Neural cell (in vitro differentiated cells): ENCODE measurements at regions not wholly inside any gene's neighbourhood (a gene's known extent, or its start where the extent isn't known, plus 50 kb on each side); places are given as distances from the start of the nearest gene placed in this dataset.

Source experiments
- H2AFZ ChIP-seq: fragments of 200-600, 300-800 bp; sonication (generic), shearing (Covaris generic); 2 replicates; pipeline ENCODE4 v1.6.0; 2014; ENCODE audit warnings: low read depth, mild to moderate bottlenecking, antibody characterized with exemption, low read length, moderate library complexity
- H3F3A ChIP-seq: fragments of 200-600 bp; shearing (Covaris generic); 2 replicates; pipeline ENCODE4 v1.6.1; 2016; ENCODE audit warnings: mild to moderate bottlenecking, moderate library complexity, mixed read lengths, antibody characterized with exemption, low read length; ENCODE audit not compliant: insufficient read depth, poor library complexity, severe bottlenecking
- H3K27ac ChIP-seq: fragments of 200-600, 300-800 bp; sonication (generic), shearing (Covaris generic); 2 replicates; pipeline ENCODE4 v1.5.1; 2014; ENCODE audit warnings: mild to moderate bottlenecking, low read length, moderate library complexity
- H3K27me3 ChIP-seq: fragments of 300-800, 200-600 bp; sonication (generic), shearing (Covaris generic); 2 replicates; pipeline ENCODE4 v1.6.0; 2014; ENCODE audit warnings: mild to moderate bottlenecking, low read depth, low read length, moderate library complexity; ENCODE audit not compliant: insufficient read depth
- H3K36me3 ChIP-seq: fragments of 300-800, 200-600 bp; sonication (generic), shearing (Covaris generic); 2 replicates; pipeline ENCODE4 v1.5.1; 2014; ENCODE audit warnings: mild to moderate bottlenecking, antibody characterized with exemption, low read length, moderate library complexity; ENCODE audit not compliant: insufficient read depth
- H3K4me2 ChIP-seq: fragments of 300-800, 200-600 bp; sonication (generic), shearing (Covaris generic); 2 replicates; pipeline ENCODE4 v1.6.0; 2014; ENCODE audit warnings: mild to moderate bottlenecking, low read length
- H3K4me3 ChIP-seq: fragments of 300-800, 200-600 bp; sonication (generic), shearing (Covaris generic); 2 replicates; pipeline ENCODE4 v1.5.1; 2014; ENCODE audit warnings: mild to moderate bottlenecking, low read length, moderate library complexity
- H3K79me2 ChIP-seq: fragments of 200-600 bp; shearing (Covaris generic); replicated peaks from 2 replicates; pipeline ENCODE4 v1.6.0; 2014; ENCODE audit warnings: mild to moderate bottlenecking, low read length, moderate library complexity; ENCODE audit not compliant: insufficient read depth
- H3K9ac ChIP-seq: fragments of 300-800, 200-600 bp; sonication (generic), shearing (Covaris generic); 2 replicates; pipeline ENCODE4 v1.6.1; 2016; ENCODE audit warnings: mild to moderate bottlenecking, low read length, mixed read lengths
- H3K9me2 ChIP-seq: fragments of 200-600 bp; shearing (Covaris generic); 2 replicates; pipeline ENCODE4 v1.6.1; 2016; ENCODE audit warnings: mild to moderate bottlenecking, low read length, mixed read lengths; ENCODE audit not compliant: insufficient read depth
- H3K9me3 ChIP-seq: fragments of 200-600, 300-800 bp; sonication (generic), shearing (Covaris generic); 2 replicates; pipeline ENCODE4 v1.6.1; 2016; ENCODE audit warnings: mild to moderate bottlenecking, mixed run types, low read length, moderate library complexity, mixed read lengths
- H4K20me1 ChIP-seq: fragments of 200-600 bp; shearing (Covaris generic); 2 replicates; pipeline ENCODE4 v1.6.1; 2016; ENCODE audit warnings: mild to moderate bottlenecking, mixed run types; ENCODE audit not compliant: insufficient read depth
- EP300 ChIP-seq: fragments of 450-650 bp; conservative IDR thresholded peaks from 2 replicates; pipeline ENCODE4 v1.6.1; 2014; ENCODE audit warnings: antibody characterized with exemption, mild to moderate bottlenecking, moderate library complexity; ENCODE audit not compliant: poor library complexity, severe bottlenecking
- EZH2 ChIP-seq: fragments of 200-600, 300-800 bp; shearing (Covaris generic), sonication (generic); IDR thresholded peaks from 2 replicates; pipeline ENCODE4 v1.6.1; 2014; ENCODE audit warnings: antibody characterized with exemption, low read length, borderline replicate concordance, mild to moderate bottlenecking; ENCODE audit not compliant: insufficient read depth, poor library complexity, severe bottlenecking
- MXI1 ChIP-seq: fragments of 450-650 bp; conservative IDR thresholded peaks from 2 replicates; pipeline ENCODE4 v1.6.1; 2014; ENCODE audit warnings: antibody characterized with exemption, mild to moderate bottlenecking; ENCODE audit not compliant: poor library complexity, severe bottlenecking
- POLR2AphosphoS5 ChIP-seq: IDR thresholded peaks from 2 replicates; pipeline ENCODE4 v1.6.1; 2012
- RAD21 ChIP-seq: fragments of 450-650 bp; conservative IDR thresholded peaks from 2 replicates; pipeline ENCODE4 v1.6.1; 2014; ENCODE audit warnings: antibody characterized with exemption, mild to moderate bottlenecking, moderate library complexity
- REST ChIP-seq: IDR thresholded peaks from 2 replicates; pipeline ENCODE4 v1.6.1; 2012; ENCODE audit warnings: borderline replicate concordance
- SMC3 ChIP-seq: fragments of 450-650 bp; conservative IDR thresholded peaks from 2 replicates; pipeline ENCODE4 v1.6.1; 2014; ENCODE audit warnings: antibody characterized with exemption, mild to moderate bottlenecking, moderate library complexity; ENCODE audit not compliant: poor library complexity
- TAF1 ChIP-seq: IDR thresholded peaks from 2 replicates; pipeline ENCODE4 v1.6.1; 2012; ENCODE audit warnings: low read depth
- TF ChIP-seq, protein P1 (sequence below): fragments of 450-650 bp; IDR thresholded peaks from 2 replicates; pipeline ENCODE4 v1.5.1; 2014; ENCODE audit warnings: antibody characterized with exemption, mild to moderate bottlenecking, moderate library complexity; ENCODE audit not compliant: poor library complexity, severe bottlenecking

DNA sequence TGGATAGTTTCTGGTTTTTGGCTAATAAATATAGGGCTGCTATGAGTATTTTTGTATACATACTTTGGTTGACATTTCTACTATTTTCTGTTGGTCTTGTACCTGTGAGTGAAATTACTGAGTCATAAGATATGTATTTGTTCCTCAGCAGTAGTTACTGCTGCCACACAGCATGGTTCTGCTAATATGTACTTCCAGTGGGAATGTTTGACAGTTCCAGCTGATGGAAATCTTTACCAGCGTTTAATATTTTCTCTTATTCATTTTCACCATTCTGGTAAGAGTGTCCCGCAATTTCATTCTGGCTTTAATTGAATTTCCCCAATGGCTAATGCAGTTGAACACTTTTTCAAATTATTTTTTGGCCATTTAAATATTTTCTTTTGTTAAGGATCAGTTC lies 57.9 kb upstream of the IL1R1 start:
- no peaks in the 10 kb centered on the region for H4K20me1 ChIP-seq
- no peaks in the 10 kb centered on the region for H3K36me3 ChIP-seq
- H3K4me2 ChIP-seq, result peak overlapping the region; percentile 31
- H3K4me3 ChIP-seq, result no peak overlapping the region
- TF ChIP-seq RAD21 (no peak), REST (peak; percentile 72), SMC3 (no peak), EP300 (peak; percentile 27), TAF1 (no peak), POLR2AphosphoS5 (peak; percentile 70)
- TF ChIP-seq, protein P1, sequence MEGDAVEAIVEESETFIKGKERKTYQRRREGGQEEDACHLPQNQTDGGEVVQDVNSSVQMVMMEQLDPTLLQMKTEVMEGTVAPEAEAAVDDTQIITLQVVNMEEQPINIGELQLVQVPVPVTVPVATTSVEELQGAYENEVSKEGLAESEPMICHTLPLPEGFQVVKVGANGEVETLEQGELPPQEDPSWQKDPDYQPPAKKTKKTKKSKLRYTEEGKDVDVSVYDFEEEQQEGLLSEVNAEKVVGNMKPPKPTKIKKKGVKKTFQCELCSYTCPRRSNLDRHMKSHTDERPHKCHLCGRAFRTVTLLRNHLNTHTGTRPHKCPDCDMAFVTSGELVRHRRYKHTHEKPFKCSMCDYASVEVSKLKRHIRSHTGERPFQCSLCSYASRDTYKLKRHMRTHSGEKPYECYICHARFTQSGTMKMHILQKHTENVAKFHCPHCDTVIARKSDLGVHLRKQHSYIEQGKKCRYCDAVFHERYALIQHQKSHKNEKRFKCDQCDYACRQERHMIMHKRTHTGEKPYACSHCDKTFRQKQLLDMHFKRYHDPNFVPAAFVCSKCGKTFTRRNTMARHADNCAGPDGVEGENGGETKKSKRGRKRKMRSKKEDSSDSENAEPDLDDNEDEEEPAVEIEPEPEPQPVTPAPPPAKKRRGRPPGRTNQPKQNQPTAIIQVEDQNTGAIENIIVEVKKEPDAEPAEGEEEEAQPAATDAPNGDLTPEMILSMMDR, result no peak
- H3K9ac ChIP-seq, result no peak overlapping the region
- H3F3A ChIP-seq, result no peaks in the 10 kb centered on the region
- no peaks in the 10 kb centered on the region for H3K9me3 ChIP-seq
- no peak overlapping the region for H3K27ac ChIP-seq
- no peaks in the 10 kb centered on the region for H3K9me2 ChIP-seq
- H3K27me3 ChIP-seq, result no peaks in the 10 kb centered on the region
- H3K79me2 ChIP-seq, result no peaks in the 10 kb centered on the region
- no peak overlapping the region for H2AFZ ChIP-seq

- H3K9me2 ChIP-seq, result no peaks in the 10 kb centered on the region
- H2AFZ ChIP-seq, result no peak overlapping the region
- no peak overlapping the region for H3K4me3 ChIP-seq
- no peaks in the 10 kb centered on the region for H3K79me2 ChIP-seq
- no peak overlapping the region for H3K27ac ChIP-seq
- no peaks in the 10 kb centered on the region for H3K27me3 ChIP-seq
- no peak for TF ChIP-seq RAD21
- TF ChIP-seq MXI1, result no peak
- TF ChIP-seq POLR2AphosphoS5, result no peak
- no peak for TF ChIP-seq EP300
- TF ChIP-seq REST, result no peak
- TF ChIP-seq, protein P1, result no peak
- no peak for TF ChIP-seq SMC3
- no peak for TF ChIP-seq EZH2
- no peak for TF ChIP-seq TAF1
- no peaks in the 10 kb centered on the region for H3K9me3 ChIP-seq
- H4K20me1 ChIP-seq, result no peaks in the 10 kb centered on the region
- no peak overlapping the region for H3K9ac ChIP-seq
- peak overlapping the region; percentile 31 for H3K4me2 ChIP-seq
- H3K36me3 ChIP-seq, result no peaks in the 10 kb centered on the region
- no peaks in the 10 kb centered on the region for H3F3A ChIP-seq
Observed at GRCh38 chr2:102085238-102085637, 57.3 kb upstream of the IL1R1 start.
